Mucosa of descending colon (tissue), 3 donors: ENCODE measurements at regions not wholly inside any gene's neighbourhood (a gene's known extent, or its start where the extent isn't known, plus 50 kb on each side); places are given as distances from the start of the nearest gene placed in this dataset.
"Not testable (repeated sequence)": the region's sequence is repeated elsewhere in the genome, so short reads cannot be mapped to it uniquely, and the experiment has no call there.

Experiments
- ATAC-seq: fragments of 200-7000 bp; cut with Tn5 transposase; one replicate; pipeline ENCODE4 v1.9.1; 2020; ENCODE audit warnings: mild to moderate bottlenecking, moderate library complexity
- DNase-seq, 3 donors: peaks; one replicate each; pipeline ENCODE4 v3.0.0-alpha.2; 2020
- H3K36me3 ChIP-seq: fragments of 200-600 bp; one replicate; pipeline ENCODE4 v1.8.0; 2021; ENCODE audit warnings: low read depth, mild to moderate bottlenecking
- H3K4me1 ChIP-seq: fragments of 200-600 bp; one replicate; pipeline ENCODE4 v1.8.0; 2021; ENCODE audit warnings: low read depth, mild to moderate bottlenecking
- H3K4me3 ChIP-seq: fragments of 200-600 bp; one replicate; pipeline ENCODE4 v1.8.0; 2021; ENCODE audit warnings: mild to moderate bottlenecking
- H3K9me3 ChIP-seq: fragments of 200-600 bp; one replicate; pipeline ENCODE4 v1.8.0; 2021; ENCODE audit warnings: mild to moderate bottlenecking
- CTCF ChIP-seq: fragments of 200-600 bp; IDR thresholded peaks from one replicate; pipeline ENCODE4 v1.8.0; 2022; ENCODE audit warnings: antibody characterized with exemption, mild to moderate bottlenecking
- intact Hi-C, 2 donors: fragments of 100-400 bp; cut with DNase I in 1 of 2; cut with micrococcal nuclease in 1 of 2; formaldehyde crosslinking; loops; one replicate each; pipeline versions ENCODE4 v1.11.0 to v1.11.1; 2022; cut with DNase I, micrococcal nuclease
- donor health status: DM: no; HTN: no; CAD: no; lungs with moderate emphysema.
- donor health status: DM: no; HTN: no; CAD: no.
- donor health status: DM: no; HTN: yes; CAD: no.

GRCh38 chr5:113748403-113748802 is 234.9 kb downstream of the YTHDC2 start:
- no peak for DNase-seq

GRCh38 chr5:113749334-113749733 is 235.8 kb downstream of the YTHDC2 start:
- Histone ChIP-seq H3K9me3 (peaks cover 2% of the 10 kb centered on the region), H3K4me1 (no peaks in the 10 kb centered on the region), H3K4me3 (no peak overlapping the region), H3K36me3 (no peaks in the 10 kb centered on the region)
- DNase-seq (no peak), ATAC-seq (peak; percentile 24)
- no peak for TF ChIP-seq CTCF
- intact Hi-C loops, result no loop called here

More at GRCh38 chr5:113748403-113748802, 234.9 kb downstream of the YTHDC2 start:
- intact Hi-C loops, result no loop called here
- no peak for TF ChIP-seq CTCF
- Histone ChIP-seq H3K4me1 (no peaks in the 10 kb centered on the region), H3K36me3 (no peaks in the 10 kb centered on the region), H3K4me3 (no peak overlapping the region), H3K9me3 (peaks cover 2% of the 10 kb centered on the region)
- peak; percentile 87 for ATAC-seq

- DNase-seq, result peak in 1 of 3 donors; percentile 28
- intact Hi-C loops, result not testable (repeated sequence)
Observed at GRCh38 chr5:113753182-113753581, 239.7 kb downstream of the YTHDC2 start.

GRCh38 chr5:113755516-113755915 is 242.0 kb downstream of the YTHDC2 start:
- H3K36me3 ChIP-seq, result no peaks in the 10 kb centered on the region
- DNase-seq (no peak), ATAC-seq (no peak)
- no peak overlapping the region for H3K4me3 ChIP-seq
- intact Hi-C loops, result no loop called here
- no peaks in the 10 kb centered on the region for H3K4me1 ChIP-seq
- H3K9me3 ChIP-seq, result no peaks in the 10 kb centered on the region
- TF ChIP-seq CTCF, result no peak

More at GRCh38 chr5:113753182-113753581, 239.7 kb downstream of the YTHDC2 start:
- H3K36me3 ChIP-seq, H3K4me1 ChIP-seq, H3K4me3 ChIP-seq, ATAC-seq, H3K9me3 ChIP-seq: not testable (repeated sequence)

- no peak for TF ChIP-seq CTCF
Observed at GRCh38 chr5:113757508-113757907, 244.0 kb downstream of the YTHDC2 start.

GRCh38 chr5:113759505-113759904 is 246.0 kb downstream of the YTHDC2 start:
- no peak overlapping the region for H3K4me3 ChIP-seq
- H3K4me1 ChIP-seq, result no peaks in the 10 kb centered on the region
- intact Hi-C loops, result no loop called here
- DNase-seq (no peak), ATAC-seq (no peak)
- no peaks in the 10 kb centered on the region for H3K36me3 ChIP-seq
- no peak for TF ChIP-seq CTCF
- H3K9me3 ChIP-seq, result no peaks in the 10 kb centered on the region

More at GRCh38 chr5:113757508-113757907, 244.0 kb downstream of the YTHDC2 start:
- ATAC-seq (no peak), DNase-seq (no peak)
- Histone ChIP-seq H3K4me1 (no peaks in the 10 kb centered on the region), H3K4me3 (no peak overlapping the region), H3K9me3 (no peaks in the 10 kb centered on the region), H3K36me3 (no peaks in the 10 kb centered on the region)
- intact Hi-C loops, result no loop called here
